H1 (cell line): ENCODE measurements at regions not wholly inside any gene's neighbourhood (a gene's known extent, or its start where the extent isn't known, plus 50 kb on each side); places are given as distances from the start of the nearest gene placed in this dataset.

Experiments
- CTCF ChIA-PET: fragments of 300-600 bp; sonication (Branson Sonifier 250); formaldehyde crosslinking; loops from one replicate; lab custom pipeline; 2021; ENCODE audit not compliant: partially characterized antibody; lab: Charles Lee
- POLR2A ChIA-PET: fragments of 300-600 bp; sonication (Branson Sonifier 250); formaldehyde crosslinking; loops from one replicate; lab custom pipeline; 2021; ENCODE audit warnings: inconsistent platforms; ENCODE audit not compliant: partially characterized antibody; lab: Charles Lee
- DNase-seq, 2 experiments: peaks; one replicate each; pipeline versions ENCODE4 v3.0.0 to v3.0.0-alpha.2; 2010 to 2022; ENCODE audit warnings: low spot score in 2 of 2, low read depth in 1 of 2, mixed read lengths in 1 of 2
- FAIRE-seq: peaks from 2 replicates; lab custom pipeline; 2011; peaks lifted over from hg19 to GRCh38; lab: Jason Lieb, UNC
- H2AFZ ChIP-seq: 2 replicates; pipeline ENCODE4 v1.8.1; 2012; ENCODE audit warnings: low read length, inconsistent platforms
- H2AK5ac ChIP-seq: 2 replicates; pipeline ENCODE4 v1.6.1; 2013; ENCODE audit warnings: low read depth, low read length
- H2BK120ac ChIP-seq: replicated peaks from 2 replicates; pipeline ENCODE3; 2013; ENCODE audit warnings: low read depth, low read length, inconsistent platforms
- H2BK12ac ChIP-seq: 2 replicates; pipeline ENCODE4 v1.6.1; 2013; ENCODE audit warnings: low read depth, low read length
- H2BK15ac ChIP-seq: 2 replicates; pipeline ENCODE4 v1.6.1; 2013; ENCODE audit warnings: low read length
- H2BK20ac ChIP-seq: 2 replicates; pipeline ENCODE4 v1.6.1; 2013; ENCODE audit warnings: low read length
- H2BK5ac ChIP-seq: 2 replicates; pipeline ENCODE4 v1.6.1; 2013; ENCODE audit warnings: low read depth, low read length
- H3K14ac ChIP-seq: 2 replicates; pipeline ENCODE4 v1.6.1; 2013; ENCODE audit warnings: inconsistent platforms; ENCODE audit not compliant: insufficient read length
- H3K18ac ChIP-seq: 2 replicates; pipeline ENCODE4 v1.6.1; 2013; ENCODE audit warnings: low read length; ENCODE audit errors: extremely low read depth
- H3K23ac ChIP-seq: 2 replicates; pipeline ENCODE4 v1.6.1; 2013; ENCODE audit warnings: inconsistent platforms; ENCODE audit not compliant: insufficient read length
- H3K23me2 ChIP-seq: 2 replicates; pipeline ENCODE4 v1.6.1; 2013; ENCODE audit warnings: low read depth, low read length
- H3K27ac ChIP-seq: 2 replicates; pipeline ENCODE4 v1.6.1; 2011; ENCODE audit warnings: low read depth, low read length, inconsistent platforms
- H3K27me3 ChIP-seq, 4 experiments: replicated peaks in 1 of 4; 1 replicate in 1 of 4; 2 replicates in 3 of 4; pipeline versions ENCODE4 v1.6.1 to v1.8.1; 2011 to 2013; ENCODE audit warnings: low read length in 3 of 4, mild to moderate bottlenecking in 3 of 4, inconsistent platforms in 2 of 4, mixed read lengths in 2 of 4, moderate library complexity in 1 of 4; ENCODE audit not compliant: control insufficient read depth in 3 of 4, insufficient read depth in 3 of 4; ENCODE audit errors: extremely low read depth in 1 of 4
- H3K36me3 ChIP-seq, 4 experiments: 2 replicates each; pipeline versions ENCODE4 v1.6.1 to v1.8.1; 2011 to 2013; ENCODE audit warnings: mild to moderate bottlenecking in 4 of 4, low read length in 3 of 4, moderate library complexity in 2 of 4, control low read depth in 1 of 4, inconsistent platforms in 1 of 4; ENCODE audit not compliant: insufficient read depth in 4 of 4, control insufficient read depth in 2 of 4
- H3K4ac ChIP-seq: replicated peaks from 2 replicates; pipeline ENCODE3; 2013; ENCODE audit warnings: low read length, low read depth, mixed read lengths, inconsistent platforms; ENCODE audit not compliant: insufficient read length
- H3K4me1 ChIP-seq, 4 experiments: replicated peaks in 1 of 4; 1 replicate in 1 of 4; 2 replicates in 3 of 4; pipeline versions ENCODE4 v1.6.1 to v1.8.1; 2011 to 2013; ENCODE audit warnings: low read length in 3 of 4, inconsistent platforms in 2 of 4, mixed read lengths in 1 of 4; ENCODE audit not compliant: insufficient read depth in 4 of 4, control insufficient read depth in 3 of 4
- H3K4me2 ChIP-seq, 2 experiments: 2 replicates each; pipeline versions ENCODE4 v1.6.1 to v1.8.1; 2011 to 2013; ENCODE audit warnings: low read depth in 2 of 2, low read length in 2 of 2, control low read depth in 1 of 2, inconsistent platforms in 1 of 2, mild to moderate bottlenecking in 1 of 2; ENCODE audit not compliant: insufficient read depth in 1 of 2
- H3K4me3 ChIP-seq, 4 experiments: fragments of 200-600, 300-600 bp in 1 of 4; sonication (generic), shearing (Covaris generic), sonication (Bioruptor Twin) in 1 of 4; 2 replicates each; pipeline versions ENCODE4 v1.5.1 to v1.8.1; 2011 to 2016; ENCODE audit warnings: low read length in 4 of 4, low read depth in 3 of 4, control low read depth in 2 of 4, inconsistent platforms in 2 of 4, mild to moderate bottlenecking in 2 of 4, mixed read lengths in 1 of 4, moderate library complexity in 1 of 4; ENCODE audit not compliant: insufficient read depth in 2 of 4; ENCODE audit errors: extremely low read depth in 1 of 4
- H3K56ac ChIP-seq: replicated peaks from 2 replicates; pipeline ENCODE3; 2013; ENCODE audit warnings: low read depth, mild to moderate bottlenecking, mixed read lengths, low read length, inconsistent platforms; ENCODE audit not compliant: insufficient read length
- H3K79me1 ChIP-seq: 2 replicates; pipeline ENCODE4 v1.6.1; 2013; ENCODE audit warnings: low read depth, low read length, control low read depth
- H3K79me2 ChIP-seq, 2 experiments: 2 replicates each; pipeline versions ENCODE4 v1.6.1 to v1.8.1; 2012 to 2013; ENCODE audit warnings: low read length in 2 of 2, mild to moderate bottlenecking in 2 of 2, inconsistent platforms in 1 of 2; ENCODE audit not compliant: insufficient read depth in 2 of 2, control insufficient read depth in 1 of 2
- H3K9ac ChIP-seq, 4 experiments: replicated peaks in 1 of 4; 1 replicate in 1 of 4; 2 replicates in 3 of 4; pipeline versions ENCODE4 v1.6.1 to v1.8.1; 2011 to 2013; ENCODE audit warnings: low read depth in 3 of 4, low read length in 3 of 4, control low read depth in 2 of 4, mild to moderate bottlenecking in 2 of 4, moderate library complexity in 2 of 4, inconsistent platforms in 1 of 4; ENCODE audit errors: extremely low read depth in 1 of 4
- H3K9me3 ChIP-seq, 2 experiments: 2 replicates each; pipeline versions ENCODE4 v1.6.1 to v1.8.1; 2012 to 2013; ENCODE audit warnings: mild to moderate bottlenecking in 2 of 2, moderate library complexity in 2 of 2, control low read depth in 1 of 2, inconsistent platforms in 1 of 2, low read depth in 1 of 2, low read length in 1 of 2, mixed read lengths in 1 of 2; ENCODE audit not compliant: insufficient read depth in 2 of 2
- H4K20me1 ChIP-seq, 2 experiments: replicated peaks in 1 of 2; 2 replicates each; pipeline versions ENCODE3 to v1.8.1; 2011 to 2013; ENCODE audit warnings: inconsistent platforms in 2 of 2, low read length in 2 of 2, mild to moderate bottlenecking in 1 of 2; ENCODE audit not compliant: insufficient read depth in 2 of 2, control insufficient read depth in 1 of 2
- H4K5ac ChIP-seq: 2 replicates; pipeline ENCODE4 v1.6.1; 2013; ENCODE audit warnings: low read length, low read depth, mixed read lengths, inconsistent platforms; ENCODE audit not compliant: insufficient read length
- H4K8ac ChIP-seq: 2 replicates; pipeline ENCODE4 v1.8.0; 2013; ENCODE audit warnings: mild to moderate bottlenecking, moderate library complexity, low read length, inconsistent platforms; ENCODE audit not compliant: insufficient read depth; ENCODE audit errors: extremely low read depth
- H4K91ac ChIP-seq: replicated peaks from 2 replicates; pipeline ENCODE3; 2013; ENCODE audit warnings: low read length, mixed read lengths, inconsistent platforms; ENCODE audit not compliant: insufficient read length
- CEBPB ChIP-seq: IDR thresholded peaks from 2 replicates; pipeline ENCODE4 v1.6.1; 2012; ENCODE audit warnings: low read depth, low read length
- CTBP2 ChIP-seq: IDR thresholded peaks from 2 replicates; pipeline ENCODE4 v1.7.0; 2011; ENCODE audit warnings: borderline replicate concordance, mild to moderate bottlenecking, moderate library complexity, mixed read lengths, low read length; ENCODE audit not compliant: insufficient read depth, insufficient read length
- POLR2AphosphoS5 ChIP-seq: IDR thresholded peaks from 2 replicates; pipeline ENCODE4 v1.6.1; 2011; ENCODE audit warnings: low read depth, low read length
- WGBS, 2 experiments: shearing (Covaris generic) in 1 of 2; methylation state at CpG; one replicate each; pipeline versions ENCODE4 v1.1.6 to v1.1.7; 2013 to 2015; ENCODE audit warnings: low lambda C conversion rate in 2 of 2, mixed read lengths in 2 of 2, inconsistent platforms in 1 of 2, low coverage in 1 of 2, missing lambda C conversion rate in 1 of 2; ENCODE audit not compliant: insufficient replicate concordance in 2 of 2, insufficient coverage in 1 of 2, insufficient read length in 1 of 2; ENCODE audit errors: extremely low coverage in 1 of 2, missing lambda C conversion rate in 1 of 2; 5-methylcytosine and 5-hydroxymethylcytosine counted together
- TF ChIP-seq, protein P1 (sequence below): IDR thresholded peaks from 2 replicates; pipeline ENCODE4 v1.6.1; 2011; ENCODE audit warnings: low read depth, mild to moderate bottlenecking, low read length; ENCODE audit not compliant: insufficient read depth

DNA sequence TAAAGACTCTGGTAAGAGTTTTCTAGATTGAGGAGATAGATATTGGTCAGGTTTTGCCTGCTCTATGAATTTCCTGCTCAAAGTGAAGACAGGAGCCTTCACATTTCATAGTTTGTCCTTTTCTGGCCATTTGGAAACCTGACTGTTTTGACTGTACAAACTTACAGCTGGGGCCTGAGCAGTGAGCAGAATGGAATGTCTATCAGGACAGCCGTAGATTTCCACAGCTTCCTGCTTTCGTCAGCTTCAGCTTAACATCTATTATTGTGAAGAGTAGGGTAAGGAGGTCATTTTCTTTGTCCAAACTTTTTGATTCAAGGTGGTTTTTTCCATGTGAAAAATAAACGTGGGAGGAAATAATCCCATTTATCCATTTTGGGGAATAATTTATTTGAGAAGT, 124.3 kb upstream of the DIPK2B start:
- WGBS, 2 experiments: 82% methylated on average over 1 of the region's 3 CpGs; no CpG with 5 or more reads in 1 of the 2 experiments

More for the DNA sequence above, 124.3 kb upstream of the DIPK2B start:
- H3K9ac ChIP-seq: no peak overlapping the region
- no peak overlapping the region for H4K91ac ChIP-seq
- no peak overlapping the region for H3K56ac ChIP-seq
- H2AFZ ChIP-seq: no peak overlapping the region
- no peak overlapping the region for H4K5ac ChIP-seq
- H2BK12ac ChIP-seq: no peak overlapping the region
- POLR2A ChIA-PET: no interaction called here
- DNase-seq (no peak), FAIRE-seq (no peak)
- no peak for TF ChIP-seq POLR2AphosphoS5
- no peak for TF ChIP-seq CTBP2
- no peak for TF ChIP-seq CEBPB
- TF ChIP-seq, protein P1, sequence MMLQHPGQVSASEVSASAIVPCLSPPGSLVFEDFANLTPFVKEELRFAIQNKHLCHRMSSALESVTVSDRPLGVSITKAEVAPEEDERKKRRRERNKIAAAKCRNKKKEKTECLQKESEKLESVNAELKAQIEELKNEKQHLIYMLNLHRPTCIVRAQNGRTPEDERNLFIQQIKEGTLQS: no peak
- no peak overlapping the region for H2BK120ac ChIP-seq
- no peaks in the 10 kb centered on the region for H3K36me3 ChIP-seq
- H3K23me2 ChIP-seq: no peaks in the 10 kb centered on the region
- no peak overlapping the region for H3K4me3 ChIP-seq
- H2AK5ac ChIP-seq: no peak overlapping the region
- H4K8ac ChIP-seq: no peak overlapping the region
- H2BK15ac ChIP-seq: no peak overlapping the region
- no peak overlapping the region for H3K18ac ChIP-seq
- H3K27me3 ChIP-seq: no peaks in the 10 kb centered on the region
- H4K20me1 ChIP-seq: no peaks in the 10 kb centered on the region
- no peaks in the 10 kb centered on the region for H3K79me2 ChIP-seq
- no peak overlapping the region for H2BK20ac ChIP-seq
- H3K4me1 ChIP-seq: peaks cover 0 to 2% (median 0%) of the 10 kb centered on the region in 4 experiments; a peak in 2 of 7 replicates
- H3K4ac ChIP-seq: no peak overlapping the region
- H3K27ac ChIP-seq: no peak overlapping the region
- no peak overlapping the region for H2BK5ac ChIP-seq
- H3K4me2 ChIP-seq: no peak overlapping the region
- no peak overlapping the region for H3K23ac ChIP-seq
- H3K14ac ChIP-seq: no peak overlapping the region
- CTCF ChIA-PET: no interaction called here
- no peaks in the 10 kb centered on the region for H3K9me3 ChIP-seq
- no peaks in the 10 kb centered on the region for H3K79me1 ChIP-seq
